ENCODE measurements at regions not wholly inside any gene's neighbourhood (a gene's known extent, or its start where the extent isn't known, plus 50 kb on each side); places are given as distances from the start of the nearest gene placed in this dataset.

DNA sequence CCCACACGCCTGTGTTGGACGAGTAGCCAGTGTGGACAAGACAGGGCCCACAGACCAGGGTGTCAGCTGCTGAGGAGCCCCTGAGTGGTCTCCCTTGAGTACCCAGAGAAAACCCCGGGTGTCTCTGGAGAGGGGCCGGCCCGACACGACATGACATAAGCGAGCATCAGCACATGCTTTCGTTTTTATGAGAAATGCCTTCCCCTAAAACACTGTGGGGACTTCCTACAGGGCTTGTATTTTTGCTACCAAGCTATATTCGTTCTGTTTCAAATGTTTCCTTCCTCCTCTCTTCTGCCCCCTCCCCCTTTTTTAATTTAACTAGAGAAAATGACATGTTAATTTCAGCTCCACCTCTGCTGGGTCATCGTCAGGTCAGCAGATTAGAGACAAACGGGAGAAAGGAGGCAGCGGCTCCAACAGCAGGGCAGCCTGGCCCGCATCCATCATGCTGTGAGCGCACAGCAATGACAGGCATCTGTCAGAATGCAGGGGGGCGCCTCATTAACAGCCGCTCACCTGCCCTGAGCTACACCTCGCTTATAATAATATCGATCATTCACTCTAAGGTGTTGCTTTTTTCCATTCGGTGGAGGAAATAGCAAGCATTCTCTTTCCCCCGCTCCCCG is 286.2 kb downstream of the ZNF516 start:
- 0% methylated on average over 11 of the region's 21 CpGs for WGBS (ENCODE audit: insufficient coverage, low coverage, missing lambda C conversion rate)
- Histone ChIP-seq H3K27me3 (ENCODE audit: control insufficient read depth in 2 of 2, insufficient read depth in 2 of 2, low read length in 2 of 2) (peaks cover 0 to 5% of the 10 kb centered on the region in 2 experiments; a peak in 1 of 5 replicates), H3K27ac (ENCODE audit: extremely low read depth, low read depth, low read length) (no peak overlapping the region), H3K79me2 (ENCODE audit: control insufficient read depth, insufficient read depth, low read length) (no peaks in the 10 kb centered on the region), H3K4me2 (ENCODE audit: insufficient read depth, low read length) (no peak overlapping the region), H4K20me1 (replicated peaks; ENCODE audit: control insufficient read depth, insufficient read depth, low read length) (no peaks in the 10 kb centered on the region), H2AFZ (ENCODE audit: low read depth, low read length) (no peak overlapping the region), H3K36me3 (ENCODE audit: control insufficient read depth, insufficient read depth, low read length) (no peaks in the 10 kb centered on the region), H3K9me3 (replicated peaks; ENCODE audit: control insufficient read depth, insufficient read depth, low read depth, low read length) (no peaks in the 10 kb centered on the region), H3K4me1 (replicated peaks in 1 of 2; ENCODE audit: control insufficient read depth in 2 of 2, insufficient read depth in 2 of 2, low read length in 2 of 2) (no peaks in the 10 kb centered on the region), H3K4me3 (no peak overlapping the region), H3K9ac (ENCODE audit: insufficient read depth in 1 of 2, low read depth in 2 of 2, low read length in 2 of 2) (no peak overlapping the region), H3K9me1 (ENCODE audit: control insufficient read depth, insufficient read depth, low read length) (no peaks in the 10 kb centered on the region)
- POLR2A ChIA-PET = no interaction called here
- ATAC-seq (no peak), DNase-seq (ENCODE audit: extremely low read depth in 1 of 4, low spot score in 3 of 4) (no peak), FAIRE-seq (no peak)
- no peak for TF ChIP-seq TCFL5 (CRISPR knock-in tag; conservative IDR thresholded peaks at IDR 0.05)
- no peak for TF ChIP-seq ZNF224 (CRISPR knock-in tag; IDR thresholded peaks at IDR 0.05)
- no peak for TF ChIP-seq ZNF12 (CRISPR knock-in tag; IDR thresholded peaks at IDR 0.05)
- TF ChIP-seq SOX6 (IDR thresholded peaks at IDR 0.05) = no peak
- no peak for TF ChIP-seq DMBX1 (CRISPR knock-in tag; IDR thresholded peaks at IDR 0.05; ENCODE audit: borderline replicate concordance)
- no peak for TF ChIP-seq ZNF217 (CRISPR knock-in tag; IDR thresholded peaks at IDR 0.05)
- no peak for TF ChIP-seq ZNF347 (CRISPR knock-in tag; IDR thresholded peaks at IDR 0.05; ENCODE audit: low read depth)
- TF ChIP-seq EZH2 (IDR thresholded peaks at IDR 0.05; ENCODE audit: borderline replicate concordance, low read depth, low read length) = no peak
- TF ChIP-seq ZNF696 (CRISPR knock-in tag; conservative IDR thresholded peaks at IDR 0.05) = no peak
- TF ChIP-seq, protein P1, sequence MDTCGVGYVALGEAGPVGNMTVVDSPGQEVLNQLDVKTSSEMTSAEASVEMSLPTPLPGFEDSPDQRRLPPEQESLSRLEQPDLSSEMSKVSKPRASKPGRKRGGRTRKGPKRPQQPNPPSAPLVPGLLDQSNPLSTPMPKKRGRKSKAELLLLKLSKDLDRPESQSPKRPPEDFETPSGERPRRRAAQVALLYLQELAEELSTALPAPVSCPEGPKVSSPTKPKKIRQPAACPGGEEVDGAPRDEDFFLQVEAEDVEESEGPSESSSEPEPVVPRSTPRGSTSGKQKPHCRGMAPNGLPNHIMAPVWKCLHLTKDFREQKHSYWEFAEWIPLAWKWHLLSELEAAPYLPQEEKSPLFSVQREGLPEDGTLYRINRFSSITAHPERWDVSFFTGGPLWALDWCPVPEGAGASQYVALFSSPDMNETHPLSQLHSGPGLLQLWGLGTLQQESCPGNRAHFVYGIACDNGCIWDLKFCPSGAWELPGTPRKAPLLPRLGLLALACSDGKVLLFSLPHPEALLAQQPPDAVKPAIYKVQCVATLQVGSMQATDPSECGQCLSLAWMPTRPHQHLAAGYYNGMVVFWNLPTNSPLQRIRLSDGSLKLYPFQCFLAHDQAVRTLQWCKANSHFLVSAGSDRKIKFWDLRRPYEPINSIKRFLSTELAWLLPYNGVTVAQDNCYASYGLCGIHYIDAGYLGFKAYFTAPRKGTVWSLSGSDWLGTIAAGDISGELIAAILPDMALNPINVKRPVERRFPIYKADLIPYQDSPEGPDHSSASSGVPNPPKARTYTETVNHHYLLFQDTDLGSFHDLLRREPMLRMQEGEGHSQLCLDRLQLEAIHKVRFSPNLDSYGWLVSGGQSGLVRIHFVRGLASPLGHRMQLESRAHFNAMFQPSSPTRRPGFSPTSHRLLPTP (IDR thresholded peaks at IDR 0.05; ENCODE audit: borderline replicate concordance, extremely low read depth, insufficient read length) = no peak
- no peak for TF ChIP-seq HDGF (IDR thresholded peaks at IDR 0.05)
- in situ Hi-C loops (cut with MboI) (no loop called here), intact Hi-C loops (cut with micrococcal nuclease) (no loop called here)
- BruUV-seq (replicated peaks) = no TSS peak
- CTCF ChIA-PET (ENCODE audit: low intra/inter-chr PET ratio) = no interaction called here

Measured in K562 (cell line).